Esophagus muscularis mucosa (tissue), 4 donors: ENCODE measurements at regions not wholly inside any gene's neighbourhood (a gene's known extent, or its start where the extent isn't known, plus 50 kb on each side); places are given as distances from the start of the nearest gene placed in this dataset.

Source experiments
- DNase-seq: peaks from one replicate; pipeline ENCODE4 v3.0.0-alpha.2; 2017; ENCODE audit errors: extremely low spot score
- H3K27ac ChIP-seq, 4 donors: fragments of 200-600 bp; sonication (generic); replicated peaks in 1 of 4; 1 replicate in 3 of 4; 2 replicates in 1 of 4; pipeline ENCODE4 v1.5.1; 2016 to 2019; ENCODE audit warnings: mild to moderate bottlenecking in 1 of 4
- H3K27me3 ChIP-seq, 4 donors: fragments of 200-600 bp; sonication (generic); one replicate each; pipeline versions ENCODE4 v1.5.1 to v1.6.0; 2016 to 2019
- H3K36me3 ChIP-seq, 4 donors: fragments of 200-600 bp; sonication (generic); one replicate each; pipeline ENCODE4 v1.5.1; 2016 to 2019
- H3K4me1 ChIP-seq, 4 donors: fragments of 200-600 bp; sonication (generic); one replicate each; pipeline ENCODE4 v1.5.1; 2016 to 2019
- H3K4me3 ChIP-seq, 4 donors: fragments of 200-600 bp; sonication (generic); 1 replicate in 2 of 4; 2 replicates in 2 of 4; pipeline ENCODE4 v1.5.1; 2016 to 2019; ENCODE audit warnings: mild to moderate bottlenecking in 4 of 4, moderate library complexity in 1 of 4
- H3K9me3 ChIP-seq, 4 donors: fragments of 200-600 bp; sonication (generic); 1 replicate in 3 of 4; 2 replicates in 1 of 4; pipeline ENCODE4 v1.5.1; 2016 to 2019
- EP300 ChIP-seq: sonication (generic); formaldehyde crosslinking; IDR thresholded peaks from one replicate; pipeline ENCODE4 v1.6.1; 2017; ENCODE audit warnings: antibody characterized with exemption
- POLR2A ChIP-seq: fragments of 450-650 bp; IDR thresholded peaks from one replicate; pipeline ENCODE4 v1.6.1; 2017; ENCODE audit warnings: antibody characterized with exemption, moderate library complexity, mild to moderate bottlenecking, low read depth
- POLR2AphosphoS5 ChIP-seq, 2 donors: sonication (generic); formaldehyde crosslinking; IDR thresholded peaks; one replicate each; pipeline ENCODE4 v1.6.1; 2017; ENCODE audit warnings: antibody characterized with exemption in 2 of 2
- WGBS: methylation state at CpG from one replicate; pipeline ENCODE4 v1.1.5; 2018; 5-methylcytosine and 5-hydroxymethylcytosine counted together
- intact Hi-C: fragments of 100-400 bp; cut with DNase I; formaldehyde crosslinking; loops from one replicate; pipeline ENCODE4 v1.15.1; 2023
- TF ChIP-seq, protein P1 (sequence below), 3 experiments: fragments of 200-600 bp in 2 of 3; fragments of 450-650 bp in 1 of 3; sonication (generic) in 2 of 3; IDR thresholded peaks; one replicate each; pipeline ENCODE4 v1.5.1; 2017 to 2019; ENCODE audit warnings: antibody characterized with exemption in 3 of 3, mild to moderate bottlenecking in 2 of 3, moderate library complexity in 1 of 3

GRCh38 chr6:144796070-144796469, 510.9 kb downstream of the UTRN start:
- TF ChIP-seq, protein P1, sequence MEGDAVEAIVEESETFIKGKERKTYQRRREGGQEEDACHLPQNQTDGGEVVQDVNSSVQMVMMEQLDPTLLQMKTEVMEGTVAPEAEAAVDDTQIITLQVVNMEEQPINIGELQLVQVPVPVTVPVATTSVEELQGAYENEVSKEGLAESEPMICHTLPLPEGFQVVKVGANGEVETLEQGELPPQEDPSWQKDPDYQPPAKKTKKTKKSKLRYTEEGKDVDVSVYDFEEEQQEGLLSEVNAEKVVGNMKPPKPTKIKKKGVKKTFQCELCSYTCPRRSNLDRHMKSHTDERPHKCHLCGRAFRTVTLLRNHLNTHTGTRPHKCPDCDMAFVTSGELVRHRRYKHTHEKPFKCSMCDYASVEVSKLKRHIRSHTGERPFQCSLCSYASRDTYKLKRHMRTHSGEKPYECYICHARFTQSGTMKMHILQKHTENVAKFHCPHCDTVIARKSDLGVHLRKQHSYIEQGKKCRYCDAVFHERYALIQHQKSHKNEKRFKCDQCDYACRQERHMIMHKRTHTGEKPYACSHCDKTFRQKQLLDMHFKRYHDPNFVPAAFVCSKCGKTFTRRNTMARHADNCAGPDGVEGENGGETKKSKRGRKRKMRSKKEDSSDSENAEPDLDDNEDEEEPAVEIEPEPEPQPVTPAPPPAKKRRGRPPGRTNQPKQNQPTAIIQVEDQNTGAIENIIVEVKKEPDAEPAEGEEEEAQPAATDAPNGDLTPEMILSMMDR (IDR thresholded peaks at IDR 0.05) = no peak
- TF ChIP-seq POLR2AphosphoS5 (IDR thresholded peaks at IDR 0.05) (no peak), EP300 (no peak), POLR2A (no peak)
- H3K4me1 ChIP-seq = no peaks in the 10 kb centered on the region
- H3K36me3 ChIP-seq = peaks cover 0 to 52% (median 18%) of the 10 kb centered on the region in 4 donors
- 98% methylated on average over 2 of the region's 2 CpGs for WGBS
- H3K9me3 ChIP-seq = no peaks in the 10 kb centered on the region
- H3K27me3 ChIP-seq = no peaks in the 10 kb centered on the region
- no peak overlapping the region for H3K27ac ChIP-seq
- no peak overlapping the region for H3K4me3 ChIP-seq
- intact Hi-C loops = no loop called here
- DNase-seq = no peak

GRCh38 chr6:144797881-144798589, 512.9 kb downstream of the UTRN start:
- peaks cover 0 to 48% (median 18%) of the 10 kb centered on the region in 4 donors for H3K36me3 ChIP-seq
- DNase-seq = no peak
- H3K9me3 ChIP-seq = no peaks in the 10 kb centered on the region
- H3K4me3 ChIP-seq = no peak overlapping the region
- no peak for TF ChIP-seq EP300
- TF ChIP-seq POLR2AphosphoS5 (IDR thresholded peaks at IDR 0.05) = no peak
- no peak for TF ChIP-seq POLR2A
- TF ChIP-seq, protein P1 (IDR thresholded peaks at IDR 0.05) = no peak
- no peak overlapping the region for H3K27ac ChIP-seq
- intact Hi-C loops = no loop called here
- 89% methylated on average over 7 of the region's 7 CpGs for WGBS
- H3K27me3 ChIP-seq = no peaks in the 10 kb centered on the region
- no peaks in the 10 kb centered on the region for H3K4me1 ChIP-seq

DNA sequence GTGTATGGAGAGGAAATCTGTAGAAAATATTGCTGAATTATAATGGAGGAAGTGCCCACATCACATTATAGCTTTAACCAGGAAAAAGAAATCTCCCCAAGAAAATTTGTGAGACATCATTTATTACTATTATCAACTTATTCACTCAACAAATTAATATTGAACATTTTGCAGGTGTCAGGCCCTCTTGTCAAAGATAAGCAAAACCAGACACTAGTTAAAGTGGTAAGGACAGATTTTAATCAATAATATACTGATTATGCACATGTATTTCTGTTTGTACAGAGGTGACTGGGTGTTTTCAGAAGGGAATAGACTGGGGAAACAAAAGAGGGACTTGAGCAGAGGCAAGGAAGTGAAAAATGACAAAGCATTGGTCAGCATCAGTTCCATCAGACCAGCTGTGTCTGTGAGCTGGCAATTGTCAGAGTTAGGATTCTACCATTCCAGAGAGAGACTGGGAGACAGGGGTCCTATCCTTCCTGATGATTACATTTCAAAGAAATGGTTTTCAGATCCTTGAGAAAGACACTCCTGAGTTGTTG, 519.2 kb downstream of the UTRN start:
- no peaks in the 10 kb centered on the region for H3K9me3 ChIP-seq
- no peak overlapping the region for H3K27ac ChIP-seq
- peaks cover 0 to 13% (median 4%) of the 10 kb centered on the region in 4 donors for H3K36me3 ChIP-seq
- no peak overlapping the region for H3K4me3 ChIP-seq
- TF ChIP-seq POLR2AphosphoS5 (IDR thresholded peaks at IDR 0.05) (no peak), EP300 (no peak), POLR2A (no peak)
- TF ChIP-seq, protein P1 (IDR thresholded peaks at IDR 0.05) = no peak
- no peaks in the 10 kb centered on the region for H3K27me3 ChIP-seq
- intact Hi-C loops = no loop called here
- H3K4me1 ChIP-seq = no peaks in the 10 kb centered on the region
- no peak for DNase-seq

GRCh38 chr6:144805049-144805448, 519.9 kb downstream of the UTRN start:
- no peak for DNase-seq
- H3K27ac ChIP-seq = no peak overlapping the region
- no peak overlapping the region for H3K4me3 ChIP-seq
- intact Hi-C loops = no loop called here
- WGBS = 90% methylated on average over 1 of the region's 1 CpG
- peaks cover 0 to 13% (median 4%) of the 10 kb centered on the region in 4 donors for H3K36me3 ChIP-seq
- TF ChIP-seq POLR2AphosphoS5 (IDR thresholded peaks at IDR 0.05) = no peak
- no peak for TF ChIP-seq EP300
- TF ChIP-seq POLR2A = no peak
- TF ChIP-seq, protein P1 (IDR thresholded peaks at IDR 0.05) = no peak
- H3K4me1 ChIP-seq = no peaks in the 10 kb centered on the region
- no peaks in the 10 kb centered on the region for H3K9me3 ChIP-seq
- H3K27me3 ChIP-seq = no peaks in the 10 kb centered on the region

GRCh38 chr6:144806222-144806621, 521.1 kb downstream of the UTRN start:
- Histone ChIP-seq H3K36me3 (peaks cover 0 to 13% (median 7%) of the 10 kb centered on the region in 4 donors), H3K27ac (no peak overlapping the region), H3K27me3 (no peaks in the 10 kb centered on the region), H3K9me3 (no peaks in the 10 kb centered on the region), H3K4me3 (no peak overlapping the region), H3K4me1 (no peaks in the 10 kb centered on the region)
- TF ChIP-seq POLR2AphosphoS5 (IDR thresholded peaks at IDR 0.05) = no peak
- TF ChIP-seq, protein P1 (IDR thresholded peaks at IDR 0.05) = no peak
- no peak for TF ChIP-seq EP300
- TF ChIP-seq POLR2A = no peak
- no peak for DNase-seq
- intact Hi-C loops = no loop called here
